BLaER1 (cell line): ENCODE measurements at regions not wholly inside any gene's neighbourhood (a gene's known extent, or its start where the extent isn't known, plus 50 kb on each side); places are given as distances from the start of the nearest gene placed in this dataset.

Source experiments
- H3K27ac ChIP-seq: shearing (Covaris generic); formaldehyde crosslinking; 2 replicates; pipeline ENCODE4 v1.8.1; 2022
- H3K27me3 ChIP-seq: shearing (Covaris generic); formaldehyde crosslinking; 2 replicates; pipeline ENCODE4 v1.8.1; 2022
- H3K36me3 ChIP-seq: shearing (Covaris generic); formaldehyde crosslinking; 2 replicates; pipeline ENCODE4 v1.8.1; 2022
- H3K4me1 ChIP-seq: shearing (Covaris generic); formaldehyde crosslinking; 2 replicates; pipeline ENCODE4 v1.8.1; 2022
- H3K4me2 ChIP-seq: shearing (Covaris generic); formaldehyde crosslinking; 2 replicates; pipeline ENCODE4 v1.8.1; 2022
- H3K4me3 ChIP-seq: shearing (Covaris generic); formaldehyde crosslinking; 2 replicates; pipeline ENCODE4 v1.8.1; 2022
- H3K9ac ChIP-seq: shearing (Covaris generic); formaldehyde crosslinking; 2 replicates; pipeline ENCODE4 v1.8.1; 2022
- H3K9me3 ChIP-seq: shearing (Covaris generic); formaldehyde crosslinking; 2 replicates; pipeline ENCODE4 v1.8.1; 2022
- H4K20me1 ChIP-seq: shearing (Covaris generic); formaldehyde crosslinking; 2 replicates; pipeline ENCODE4 v1.8.1; 2022
- Cebpa-rat ChIP-seq: shearing (Covaris generic); IDR thresholded peaks from 2 replicates; pipeline ENCODE4 v1.8.1; 2022

GRCh38 chr2:215210082-215210481 is 71.7 kb upstream of the ABCA12 start:
- no peak overlapping the region for H3K9ac ChIP-seq
- H3K36me3 ChIP-seq: no peaks in the 10 kb centered on the region
- H3K4me2 ChIP-seq: no peak overlapping the region
- no peak overlapping the region for H3K27ac ChIP-seq
- no peak overlapping the region for H3K4me3 ChIP-seq
- no peak for TF ChIP-seq Cebpa-rat
- H3K27me3 ChIP-seq: no peaks in the 10 kb centered on the region
- H3K9me3 ChIP-seq: peaks cover 44% of the 10 kb centered on the region
- no peaks in the 10 kb centered on the region for H4K20me1 ChIP-seq
- H3K4me1 ChIP-seq: no peaks in the 10 kb centered on the region

GRCh38 chr2:215207791-215208367 is 69.5 kb upstream of the ABCA12 start:
- peaks cover 44% of the 10 kb centered on the region for H3K9me3 ChIP-seq
- no peaks in the 10 kb centered on the region for H3K27me3 ChIP-seq
- no peak overlapping the region for H3K9ac ChIP-seq
- no peaks in the 10 kb centered on the region for H4K20me1 ChIP-seq
- H3K4me2 ChIP-seq: no peak overlapping the region
- H3K4me3 ChIP-seq: no peak overlapping the region
- H3K27ac ChIP-seq: no peak overlapping the region
- no peaks in the 10 kb centered on the region for H3K36me3 ChIP-seq
- no peak for TF ChIP-seq Cebpa-rat
- no peaks in the 10 kb centered on the region for H3K4me1 ChIP-seq

- no peak for TF ChIP-seq Cebpa-rat
Observed at GRCh38 chr2:215207041-215207440, 68.6 kb upstream of the ABCA12 start.

GRCh38 chr2:215205787-215206186 is 67.4 kb upstream of the ABCA12 start:
- no peaks in the 10 kb centered on the region for H3K27me3 ChIP-seq
- no peak overlapping the region for H3K4me2 ChIP-seq
- H3K4me1 ChIP-seq: no peaks in the 10 kb centered on the region
- no peak overlapping the region for H3K4me3 ChIP-seq
- H3K36me3 ChIP-seq: no peaks in the 10 kb centered on the region
- no peak overlapping the region for H3K27ac ChIP-seq
- no peak for TF ChIP-seq Cebpa-rat
- no peaks in the 10 kb centered on the region for H4K20me1 ChIP-seq
- peaks cover 30% of the 10 kb centered on the region for H3K9me3 ChIP-seq
- no peak overlapping the region for H3K9ac ChIP-seq

More at GRCh38 chr2:215207041-215207440, 68.6 kb upstream of the ABCA12 start:
- Histone ChIP-seq H4K20me1 (no peaks in the 10 kb centered on the region), H3K27me3 (no peaks in the 10 kb centered on the region), H3K9ac (no peak overlapping the region), H3K4me2 (no peak overlapping the region), H3K4me1 (no peaks in the 10 kb centered on the region), H3K27ac (no peak overlapping the region), H3K36me3 (no peaks in the 10 kb centered on the region), H3K9me3 (peaks cover 41% of the 10 kb centered on the region), H3K4me3 (no peak overlapping the region)

GRCh38 chr2:215191477-215191876 is 53.1 kb upstream of the ABCA12 start:
- Histone ChIP-seq H3K9ac (no peak overlapping the region), H3K4me1 (no peaks in the 10 kb centered on the region), H3K27ac (no peak overlapping the region), H3K4me2 (no peak overlapping the region), H4K20me1 (no peaks in the 10 kb centered on the region), H3K9me3 (no peaks in the 10 kb centered on the region), H3K27me3 (no peaks in the 10 kb centered on the region), H3K4me3 (no peak overlapping the region), H3K36me3 (no peaks in the 10 kb centered on the region)
- TF ChIP-seq Cebpa-rat: no peak

GRCh38 chr2:215190588-215190987 is 52.2 kb upstream of the ABCA12 start:
- Histone ChIP-seq H3K9ac (no peak overlapping the region), H3K4me3 (no peak overlapping the region), H3K9me3 (no peaks in the 10 kb centered on the region), H3K36me3 (no peaks in the 10 kb centered on the region), H3K27ac (no peak overlapping the region), H3K27me3 (no peaks in the 10 kb centered on the region), H4K20me1 (no peaks in the 10 kb centered on the region), H3K4me1 (no peaks in the 10 kb centered on the region), H3K4me2 (no peak overlapping the region)
- TF ChIP-seq Cebpa-rat: no peak

- no peak for TF ChIP-seq Cebpa-rat
Observed at GRCh38 chr2:215189393-215189792, 51.0 kb upstream of the ABCA12 start.

More at GRCh38 chr2:215189393-215189792, 51.0 kb upstream of the ABCA12 start:
- Histone ChIP-seq H3K4me2 (no peak overlapping the region), H4K20me1 (no peaks in the 10 kb centered on the region), H3K27ac (no peak overlapping the region), H3K9ac (no peak overlapping the region), H3K4me1 (no peaks in the 10 kb centered on the region), H3K9me3 (no peaks in the 10 kb centered on the region), H3K36me3 (no peaks in the 10 kb centered on the region), H3K4me3 (no peak overlapping the region), H3K27me3 (no peaks in the 10 kb centered on the region)
